ENCODE measurements at regions not wholly inside any gene's neighbourhood (a gene's known extent, or its start where the extent isn't known, plus 50 kb on each side); places are given as distances from the start of the nearest gene placed in this dataset.

- TF ChIP-seq, protein P1, sequence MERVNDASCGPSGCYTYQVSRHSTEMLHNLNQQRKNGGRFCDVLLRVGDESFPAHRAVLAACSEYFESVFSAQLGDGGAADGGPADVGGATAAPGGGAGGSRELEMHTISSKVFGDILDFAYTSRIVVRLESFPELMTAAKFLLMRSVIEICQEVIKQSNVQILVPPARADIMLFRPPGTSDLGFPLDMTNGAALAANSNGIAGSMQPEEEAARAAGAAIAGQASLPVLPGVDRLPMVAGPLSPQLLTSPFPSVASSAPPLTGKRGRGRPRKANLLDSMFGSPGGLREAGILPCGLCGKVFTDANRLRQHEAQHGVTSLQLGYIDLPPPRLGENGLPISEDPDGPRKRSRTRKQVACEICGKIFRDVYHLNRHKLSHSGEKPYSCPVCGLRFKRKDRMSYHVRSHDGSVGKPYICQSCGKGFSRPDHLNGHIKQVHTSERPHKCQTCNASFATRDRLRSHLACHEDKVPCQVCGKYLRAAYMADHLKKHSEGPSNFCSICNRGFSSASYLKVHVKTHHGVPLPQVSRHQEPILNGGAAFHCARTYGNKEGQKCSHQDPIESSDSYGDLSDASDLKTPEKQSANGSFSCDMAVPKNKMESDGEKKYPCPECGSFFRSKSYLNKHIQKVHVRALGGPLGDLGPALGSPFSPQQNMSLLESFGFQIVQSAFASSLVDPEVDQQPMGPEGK (CRISPR knock-in tag; IDR thresholded peaks at IDR 0.05; ENCODE audit: borderline replicate concordance): no peak
- TF ChIP-seq ZFP3 (CRISPR knock-in tag; IDR thresholded peaks at IDR 0.05) (no peak), ZNF70 (CRISPR knock-in tag; IDR thresholded peaks at IDR 0.05) (no peak), SNAI2 (CRISPR knock-in tag; IDR thresholded peaks at IDR 0.05) (no peak), PPARA (CRISPR knock-in tag; IDR thresholded peaks at IDR 0.05; ENCODE audit: borderline replicate concordance) (no peak), RARB (CRISPR knock-in tag; IDR thresholded peaks at IDR 0.05) (no peak), POU6F1 (CRISPR knock-in tag; IDR thresholded peaks at IDR 0.05; ENCODE audit: borderline replicate concordance, low read depth) (no peak), ESRRG (CRISPR knock-in tag; IDR thresholded peaks at IDR 0.05) (no peak), ZFP30 (CRISPR knock-in tag; IDR thresholded peaks at IDR 0.05) (no peak), CSRNP3 (CRISPR knock-in tag; IDR thresholded peaks at IDR 0.05) (no peak), CSDC2 (CRISPR knock-in tag; IDR thresholded peaks at IDR 0.05) (no peak), ARNTL (CRISPR knock-in tag; IDR thresholded peaks at IDR 0.05; ENCODE audit: borderline replicate concordance, low read depth) (no peak), GLIS3 (CRISPR knock-in tag; IDR thresholded peaks at IDR 0.05) (no peak)
Measured at GRCh38 chr3:30500666-30501399, 105.6 kb upstream of the TGFBR2 start.

Measured in SK-N-SH treated with all-trans-retinoic acid at 6 μM for 48 hours (cell line).